Keratinocyte (primary cell): ENCODE measurements at regions not wholly inside any gene's neighbourhood (a gene's known extent, or its start where the extent isn't known, plus 50 kb on each side); places are given as distances from the start of the nearest gene placed in this dataset.

ENCODE experiments used
- DNase-seq: peaks from one replicate; pipeline ENCODE4 v3.0.0-alpha.2; 2011; ENCODE audit warnings: low read depth, missing footprints, low spot score
- FAIRE-seq: peaks from 2 replicates; lab custom pipeline; 2011; peaks lifted over from hg19 to GRCh38; lab: Jason Lieb, UNC
- H2AFZ ChIP-seq: 2 replicates; pipeline ENCODE4 v1.6.0; 2012; ENCODE audit warnings: low read length, control low read depth, inconsistent platforms; ENCODE audit not compliant: control insufficient read depth
- H3K27ac ChIP-seq: 2 replicates; pipeline ENCODE4 v1.5.1; 2011; ENCODE audit warnings: low read length; ENCODE audit not compliant: control insufficient read depth, insufficient read depth
- H3K27me3 ChIP-seq: 3 replicates; pipeline ENCODE4 v1.6.0; 2011; ENCODE audit warnings: low read length; ENCODE audit not compliant: control insufficient read depth, insufficient read depth; ENCODE audit errors: extremely low read depth
- H3K36me3 ChIP-seq, 2 experiments: 2 replicates in 1 of 2; 3 replicates in 1 of 2; pipeline ENCODE4 v1.5.1; 2011; ENCODE audit warnings: low read length in 2 of 2, mild to moderate bottlenecking in 1 of 2; ENCODE audit not compliant: control insufficient read depth in 2 of 2, insufficient read depth in 2 of 2; ENCODE audit errors: extremely low read depth in 1 of 2
- H3K4me1 ChIP-seq: 3 replicates; pipeline ENCODE4 v1.5.1; 2011; ENCODE audit warnings: low read length; ENCODE audit not compliant: control insufficient read depth, insufficient read depth; ENCODE audit errors: extremely low read depth
- H3K4me2 ChIP-seq: 3 replicates; pipeline ENCODE4 v1.6.0; 2011; ENCODE audit warnings: low read depth, low read length; ENCODE audit not compliant: control insufficient read depth, insufficient read depth; ENCODE audit errors: extremely low read depth
- H3K4me3 ChIP-seq, 3 experiments: fragments of 200-600 bp in 1 of 3; sonication (generic) in 1 of 3; 2 replicates in 2 of 3; 3 replicates in 1 of 3; pipeline ENCODE4 v1.5.1; 2011 to 2016; ENCODE audit warnings: low read length in 3 of 3, mild to moderate bottlenecking in 3 of 3, control low read depth in 2 of 3, inconsistent platforms in 1 of 3, low read depth in 1 of 3, mixed read lengths in 1 of 3, mixed run types in 1 of 3, moderate library complexity in 1 of 3; ENCODE audit not compliant: control insufficient read depth in 2 of 3, insufficient read depth in 2 of 3; ENCODE audit errors: extremely low read depth in 1 of 3
- H3K79me2 ChIP-seq: 2 replicates; pipeline ENCODE4 v1.6.0; 2012; ENCODE audit warnings: low read length; ENCODE audit not compliant: control insufficient read depth, insufficient read depth
- H3K9ac ChIP-seq: 3 replicates; pipeline ENCODE4 v1.6.0; 2011; ENCODE audit warnings: low read length; ENCODE audit not compliant: control insufficient read depth, insufficient read depth; ENCODE audit errors: extremely low read depth
- H3K9me1 ChIP-seq: 3 replicates; pipeline ENCODE4 v1.6.0; 2011; ENCODE audit warnings: low read length; ENCODE audit not compliant: control insufficient read depth, insufficient read depth; ENCODE audit errors: extremely low read depth
- H3K9me3 ChIP-seq: 2 replicates; pipeline ENCODE4 v1.5.1; 2012; ENCODE audit warnings: low read depth, low read length; ENCODE audit not compliant: control insufficient read depth
- H4K20me1 ChIP-seq: 3 replicates; pipeline ENCODE4 v1.6.0; 2011; ENCODE audit warnings: low read length; ENCODE audit not compliant: control insufficient read depth, insufficient read depth; ENCODE audit errors: extremely low read depth
- EZH2 ChIP-seq: IDR thresholded peaks from one replicate; pipeline ENCODE4 v1.6.1; 2012; ENCODE audit warnings: inconsistent platforms, mild to moderate bottlenecking, low read length, moderate library complexity
- dilution Hi-C: fragments of 300-500 bp; cut with MboI; formaldehyde crosslinking; loops from one replicate; pipeline ENCODE4 v1.7.0; 2020; ENCODE audit warnings: low sequenced_read_pairs; ENCODE audit not compliant: extremely low pct_ligation_motif_present
- TF ChIP-seq, protein P1 (sequence below), 3 experiments: IDR thresholded peaks in 1 of 3; conservative IDR thresholded peaks in 1 of 3; optimal IDR thresholded peaks in 1 of 3; 2 replicates in 2 of 3; 3 replicates in 1 of 3; pipeline versions ENCODE3 to v1.5.1; 2011; ENCODE audit warnings: low read length in 3 of 3, mild to moderate bottlenecking in 3 of 3, moderate library complexity in 2 of 3, control low read depth in 1 of 3, inconsistent platforms in 1 of 3; ENCODE audit not compliant: insufficient read depth in 2 of 3; ENCODE audit errors: extremely low read depth in 1 of 3

DNA sequence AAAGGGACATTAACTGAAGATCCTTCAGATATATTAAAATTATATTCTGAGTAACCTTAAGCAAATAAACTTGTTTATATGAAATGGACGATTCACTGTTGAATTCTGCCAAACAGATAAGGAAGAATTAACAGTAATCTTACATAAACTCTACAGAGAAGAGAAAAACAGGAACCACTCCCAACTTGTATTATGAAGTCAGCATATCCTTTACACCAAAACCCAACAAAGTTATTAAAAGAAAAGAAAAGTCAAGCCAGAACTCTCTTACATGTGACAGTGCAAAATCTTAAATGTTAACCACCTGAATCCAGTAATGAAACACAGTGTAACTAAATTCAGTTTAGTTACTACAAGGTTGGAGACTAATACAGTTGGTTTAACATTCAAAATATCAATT lies 185.8 kb downstream of the DEPDC1B start:
- Histone ChIP-seq H3K9ac (no peak overlapping the region), H4K20me1 (no peaks in the 10 kb centered on the region), H3K27me3 (peaks cover 6% of the 10 kb centered on the region), H3K4me1 (no peaks in the 10 kb centered on the region), H3K79me2 (no peaks in the 10 kb centered on the region), H3K36me3 (no peaks in the 10 kb centered on the region), H3K9me3 (no peaks in the 10 kb centered on the region), H2AFZ (no peak overlapping the region), H3K27ac (no peak overlapping the region), H3K4me3 (no peak overlapping the region), H3K9me1 (no peaks in the 10 kb centered on the region), H3K4me2 (no peak overlapping the region)
- dilution Hi-C loops = no loop called here
- no peak for TF ChIP-seq EZH2
- TF ChIP-seq, protein P1, sequence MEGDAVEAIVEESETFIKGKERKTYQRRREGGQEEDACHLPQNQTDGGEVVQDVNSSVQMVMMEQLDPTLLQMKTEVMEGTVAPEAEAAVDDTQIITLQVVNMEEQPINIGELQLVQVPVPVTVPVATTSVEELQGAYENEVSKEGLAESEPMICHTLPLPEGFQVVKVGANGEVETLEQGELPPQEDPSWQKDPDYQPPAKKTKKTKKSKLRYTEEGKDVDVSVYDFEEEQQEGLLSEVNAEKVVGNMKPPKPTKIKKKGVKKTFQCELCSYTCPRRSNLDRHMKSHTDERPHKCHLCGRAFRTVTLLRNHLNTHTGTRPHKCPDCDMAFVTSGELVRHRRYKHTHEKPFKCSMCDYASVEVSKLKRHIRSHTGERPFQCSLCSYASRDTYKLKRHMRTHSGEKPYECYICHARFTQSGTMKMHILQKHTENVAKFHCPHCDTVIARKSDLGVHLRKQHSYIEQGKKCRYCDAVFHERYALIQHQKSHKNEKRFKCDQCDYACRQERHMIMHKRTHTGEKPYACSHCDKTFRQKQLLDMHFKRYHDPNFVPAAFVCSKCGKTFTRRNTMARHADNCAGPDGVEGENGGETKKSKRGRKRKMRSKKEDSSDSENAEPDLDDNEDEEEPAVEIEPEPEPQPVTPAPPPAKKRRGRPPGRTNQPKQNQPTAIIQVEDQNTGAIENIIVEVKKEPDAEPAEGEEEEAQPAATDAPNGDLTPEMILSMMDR (optimal IDR thresholded peaks at IDR 0.05 in 1 of 3, IDR thresholded peaks at IDR 0.05 in 1 of 3, conservative IDR thresholded peaks at IDR 0.05 in 1 of 3; ENCODE audit: extremely low read depth in 1 of 3, insufficient read depth in 2 of 3, low read length in 3 of 3) = no peak
- DNase-seq (no peak), FAIRE-seq (no peak)

DNA sequence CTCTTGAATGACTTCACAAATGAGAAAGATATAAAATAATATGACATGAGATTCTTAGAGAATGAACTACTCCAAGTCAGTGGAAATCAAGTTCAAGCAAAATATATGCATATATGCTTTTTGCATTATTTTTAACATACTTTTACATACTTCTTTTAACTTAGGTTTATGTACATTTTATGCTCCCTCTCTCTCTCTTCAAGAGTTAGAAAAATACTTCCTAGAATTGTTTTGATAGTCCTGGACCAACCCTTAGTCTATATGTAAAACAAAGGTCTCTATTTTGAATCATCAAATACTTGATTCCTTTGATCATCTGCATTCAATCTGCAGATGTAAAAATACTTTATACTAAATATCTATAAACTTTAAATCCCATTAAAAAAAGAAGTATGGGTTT lies 187.8 kb downstream of the DEPDC1B start:
- no peaks in the 10 kb centered on the region for H3K9me3 ChIP-seq
- FAIRE-seq (no peak), DNase-seq (no peak)
- H3K27ac ChIP-seq = no peak overlapping the region
- H3K9ac ChIP-seq = no peak overlapping the region
- no peaks in the 10 kb centered on the region for H3K4me1 ChIP-seq
- H4K20me1 ChIP-seq = no peaks in the 10 kb centered on the region
- no peak overlapping the region for H3K4me3 ChIP-seq
- H3K79me2 ChIP-seq = no peaks in the 10 kb centered on the region
- no peak overlapping the region for H2AFZ ChIP-seq
- TF ChIP-seq, protein P1 (optimal IDR thresholded peaks at IDR 0.05 in 1 of 3, IDR thresholded peaks at IDR 0.05 in 1 of 3, conservative IDR thresholded peaks at IDR 0.05 in 1 of 3; ENCODE audit: extremely low read depth in 1 of 3, insufficient read depth in 2 of 3, low read length in 3 of 3) = no peak
- TF ChIP-seq EZH2 = no peak
- H3K27me3 ChIP-seq = no peaks in the 10 kb centered on the region
- dilution Hi-C loops = no loop called here
- no peaks in the 10 kb centered on the region for H3K9me1 ChIP-seq
- no peaks in the 10 kb centered on the region for H3K36me3 ChIP-seq
- no peak overlapping the region for H3K4me2 ChIP-seq
